ENCODE measurements at regions not wholly inside any gene's neighbourhood (a gene's known extent, or its start where the extent isn't known, plus 50 kb on each side); places are given as distances from the start of the nearest gene placed in this dataset.

DNA sequence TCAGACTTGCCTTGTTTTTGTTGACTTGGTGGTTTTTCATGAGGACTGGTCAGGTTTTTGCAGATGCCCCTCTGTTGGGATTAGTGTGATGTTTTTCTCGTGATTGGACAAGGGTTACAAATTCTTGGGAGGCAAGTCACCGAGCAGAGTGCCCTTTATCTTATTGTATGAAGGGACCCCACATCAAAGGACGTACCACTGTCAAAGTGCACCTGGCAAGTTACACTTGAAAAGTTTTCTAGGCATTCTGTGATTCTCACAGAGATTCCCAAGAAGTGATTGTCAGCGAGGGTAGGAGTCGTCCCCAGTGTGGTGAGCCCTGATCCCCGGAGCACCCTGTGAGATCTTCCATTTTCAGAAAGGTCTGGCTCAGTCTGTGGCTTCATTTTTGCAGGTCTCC is 110.1 kb downstream of the POLR2M start:
- POLR2A ChIA-PET (ENCODE audit: unreplicated experiment): no interaction called here
- BruUV-seq (replicated peaks): no TSS peak

DNA sequence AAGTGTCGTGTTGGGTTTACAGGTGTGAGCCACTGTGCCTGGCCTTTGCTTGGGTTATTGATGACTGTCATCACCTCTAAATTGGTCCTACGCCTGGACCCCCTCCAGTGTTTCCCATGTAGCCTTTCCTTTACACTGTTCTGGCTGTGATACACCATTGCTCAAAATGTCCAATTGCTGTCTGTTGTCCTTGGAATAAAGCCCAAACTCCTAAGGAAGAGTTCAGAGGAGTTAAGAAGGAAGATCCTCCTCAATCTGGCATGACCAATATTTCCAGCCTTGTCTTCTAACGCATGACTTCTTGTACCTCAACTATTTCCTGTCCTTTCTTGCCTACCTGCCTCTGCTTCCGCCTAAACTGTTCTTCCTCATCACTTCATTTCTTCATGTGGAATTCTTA is 113.1 kb downstream of the POLR2M start:
- Histone ChIP-seq H3K27ac (no peak overlapping the region), H3K4me1 (replicated peaks; ENCODE audit: insufficient read depth) (no peaks in the 10 kb centered on the region), H3K36me3 (ENCODE audit: low read depth) (no peaks in the 10 kb centered on the region), H2AFZ (no peak overlapping the region), H3K4me3 (no peak overlapping the region), H3F3A (ENCODE audit: insufficient read depth, low read depth) (no peaks in the 10 kb centered on the region), H3K27me3 (ENCODE audit: insufficient read depth, low read depth) (peaks cover 36% of the 10 kb centered on the region), H3K9me2 (ENCODE audit: insufficient read depth) (no peaks in the 10 kb centered on the region), H3K4me2 (no peak overlapping the region), H3K79me2 (ENCODE audit: low read depth) (no peaks in the 10 kb centered on the region), H4K20me1 (ENCODE audit: insufficient read depth) (no peaks in the 10 kb centered on the region), H3K9me3 (ENCODE audit: insufficient read depth, low read depth) (no peaks in the 10 kb centered on the region)
- CTCF ChIA-PET: no interaction called here
- intact Hi-C loops (cut with micrococcal nuclease; ENCODE audit: unreplicated experiment): no loop called here
- TF ChIP-seq, protein P1, sequence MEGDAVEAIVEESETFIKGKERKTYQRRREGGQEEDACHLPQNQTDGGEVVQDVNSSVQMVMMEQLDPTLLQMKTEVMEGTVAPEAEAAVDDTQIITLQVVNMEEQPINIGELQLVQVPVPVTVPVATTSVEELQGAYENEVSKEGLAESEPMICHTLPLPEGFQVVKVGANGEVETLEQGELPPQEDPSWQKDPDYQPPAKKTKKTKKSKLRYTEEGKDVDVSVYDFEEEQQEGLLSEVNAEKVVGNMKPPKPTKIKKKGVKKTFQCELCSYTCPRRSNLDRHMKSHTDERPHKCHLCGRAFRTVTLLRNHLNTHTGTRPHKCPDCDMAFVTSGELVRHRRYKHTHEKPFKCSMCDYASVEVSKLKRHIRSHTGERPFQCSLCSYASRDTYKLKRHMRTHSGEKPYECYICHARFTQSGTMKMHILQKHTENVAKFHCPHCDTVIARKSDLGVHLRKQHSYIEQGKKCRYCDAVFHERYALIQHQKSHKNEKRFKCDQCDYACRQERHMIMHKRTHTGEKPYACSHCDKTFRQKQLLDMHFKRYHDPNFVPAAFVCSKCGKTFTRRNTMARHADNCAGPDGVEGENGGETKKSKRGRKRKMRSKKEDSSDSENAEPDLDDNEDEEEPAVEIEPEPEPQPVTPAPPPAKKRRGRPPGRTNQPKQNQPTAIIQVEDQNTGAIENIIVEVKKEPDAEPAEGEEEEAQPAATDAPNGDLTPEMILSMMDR (conservative IDR thresholded peaks at IDR 0.05): no peak
- no peak for TF ChIP-seq EZH2 (IDR thresholded peaks at IDR 0.05; ENCODE audit: low read depth)
- BruUV-seq (replicated peaks): no TSS peak
- POLR2A ChIA-PET (ENCODE audit: unreplicated experiment): no interaction called here
- DNase-seq: no peak

More for the DNA sequence above, 110.1 kb downstream of the POLR2M start:
- CTCF ChIA-PET: no interaction called here
- H3K36me3 ChIP-seq (ENCODE audit: low read depth): no peaks in the 10 kb centered on the region
- H3K9me2 ChIP-seq (ENCODE audit: insufficient read depth): no peaks in the 10 kb centered on the region
- no peaks in the 10 kb centered on the region for H3F3A ChIP-seq (ENCODE audit: insufficient read depth, low read depth)
- H3K4me2 ChIP-seq: no peak overlapping the region
- DNase-seq: no peak
- intact Hi-C loops (cut with micrococcal nuclease; ENCODE audit: unreplicated experiment): no loop called here
- no peak overlapping the region for H3K27ac ChIP-seq
- TF ChIP-seq, protein P1 (conservative IDR thresholded peaks at IDR 0.05): no peak
- no peak for TF ChIP-seq EZH2 (IDR thresholded peaks at IDR 0.05; ENCODE audit: low read depth)
- H3K4me3 ChIP-seq: no peak overlapping the region
- H2AFZ ChIP-seq: no peak overlapping the region
- H3K27me3 ChIP-seq (ENCODE audit: insufficient read depth, low read depth): peaks cover 28% of the 10 kb centered on the region
- H3K9me3 ChIP-seq (ENCODE audit: insufficient read depth, low read depth): no peaks in the 10 kb centered on the region
- no peaks in the 10 kb centered on the region for H4K20me1 ChIP-seq (ENCODE audit: insufficient read depth)
- no peaks in the 10 kb centered on the region for H3K4me1 ChIP-seq (replicated peaks; ENCODE audit: insufficient read depth)
- no peaks in the 10 kb centered on the region for H3K79me2 ChIP-seq (ENCODE audit: low read depth)

DNA sequence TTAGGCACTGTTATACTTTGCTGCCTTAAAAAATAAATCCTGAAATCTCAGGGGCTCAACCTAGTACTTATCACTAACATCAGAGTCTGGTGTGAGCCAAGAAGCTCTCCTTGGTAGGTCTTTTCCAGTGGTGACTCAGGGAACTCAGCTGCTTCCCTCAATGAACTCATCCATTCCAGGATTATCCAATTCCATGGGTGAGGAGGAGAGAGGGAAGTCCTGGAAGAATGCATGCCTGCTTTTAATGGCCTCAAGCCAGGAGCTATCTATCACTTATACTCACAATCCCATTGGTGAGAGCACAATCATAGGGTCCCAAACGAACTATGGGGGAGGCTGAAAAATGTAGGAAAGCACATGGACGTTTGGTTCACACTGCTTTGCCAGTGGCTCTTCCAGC is 113.6 kb downstream of the POLR2M start:
- no peak overlapping the region for H3K4me3 ChIP-seq
- ChIA-PET POLR2A (ENCODE audit: unreplicated experiment) (no interaction called here), CTCF (no interaction called here)
- no peak for TF ChIP-seq EZH2 (IDR thresholded peaks at IDR 0.05; ENCODE audit: low read depth)
- TF ChIP-seq, protein P1 (conservative IDR thresholded peaks at IDR 0.05): no peak
- no peaks in the 10 kb centered on the region for H3K79me2 ChIP-seq (ENCODE audit: low read depth)
- BruUV-seq (replicated peaks): no TSS peak
- H3K27me3 ChIP-seq (ENCODE audit: insufficient read depth, low read depth): peaks cover 36% of the 10 kb centered on the region
- no peaks in the 10 kb centered on the region for H3F3A ChIP-seq (ENCODE audit: insufficient read depth, low read depth)
- H3K4me2 ChIP-seq: no peak overlapping the region
- no peak overlapping the region for H2AFZ ChIP-seq
- no peaks in the 10 kb centered on the region for H3K4me1 ChIP-seq (replicated peaks; ENCODE audit: insufficient read depth)
- no peak overlapping the region for H3K27ac ChIP-seq
- intact Hi-C loops (cut with micrococcal nuclease; ENCODE audit: unreplicated experiment): no loop called here
- no peaks in the 10 kb centered on the region for H3K36me3 ChIP-seq (ENCODE audit: low read depth)
- no peaks in the 10 kb centered on the region for H3K9me2 ChIP-seq (ENCODE audit: insufficient read depth)
- DNase-seq: no peak
- H3K9me3 ChIP-seq (ENCODE audit: insufficient read depth, low read depth): no peaks in the 10 kb centered on the region
- H4K20me1 ChIP-seq (ENCODE audit: insufficient read depth): no peaks in the 10 kb centered on the region

All from PC-9 (cell line).